HCT116 (cell line): ENCODE measurements at regions not wholly inside any gene's neighbourhood (a gene's known extent, or its start where the extent isn't known, plus 50 kb on each side); places are given as distances from the start of the nearest gene placed in this dataset.

ENCODE experiments used
- ATAC-seq: fragments of 200-7000 bp; cut with Tn5 transposase; 2 replicates; pipeline ENCODE4 v1.9.1; 2020; ENCODE audit warnings: mild to moderate bottlenecking, moderate library complexity
- BruUV-seq: library from RNA; stranded (reverse); fragments of 400-500 nt; replicated peaks from 2 replicates; lab custom pipeline; 2021; lab: Mats Ljungman, UMichigan
- CTCF ChIA-PET: fragments of 300-600 bp; sonication (Branson Sonifier 250); formaldehyde crosslinking; loops from one replicate; lab custom pipeline; 2021; ENCODE audit warnings: antibody characterized with exemption; lab: Charles Lee
- POLR2A ChIA-PET: fragments of 300-600, 350-600 bp; sonication (Branson Sonifier 250); formaldehyde crosslinking; loops from one replicate; lab custom pipeline; 2021; ENCODE audit warnings: antibody characterized with exemption; lab: Charles Lee
- RAD21 ChIA-PET, 2 experiments: fragments of 300-600 bp; sonication (Branson Sonifier 250); formaldehyde crosslinking; loops; one replicate each; lab custom pipeline; 2023; ENCODE audit warnings: low total read pairs in 2 of 2; ENCODE audit not compliant: uncharacterized antibody in 2 of 2, unreplicated experiment in 2 of 2, low non-redundant PET in 1 of 2; lab: Charles Lee
- DNase-seq: peaks from one replicate; pipeline ENCODE4 v3.0.0-alpha.2; 2010; ENCODE audit warnings: low read depth, low spot score
- H2AFZ ChIP-seq: fragments of 200-600 bp; shearing (Covaris generic), sonication (generic); 2 replicates; pipeline ENCODE4 v1.6.1; 2017; ENCODE audit warnings: low read depth, mixed run types, mixed read lengths, antibody characterized with exemption, low read length; ENCODE audit not compliant: poor library complexity, severe bottlenecking
- H3K27ac ChIP-seq: 2 replicates; pipeline ENCODE4 v1.5.1; 2012; ENCODE audit warnings: low read depth, low read length
- H3K27me3 ChIP-seq: fragments of 200-600 bp; sonication (generic); 2 replicates; pipeline ENCODE4 v1.6.1; 2016; ENCODE audit warnings: mixed run types, low read length, mixed read lengths; ENCODE audit not compliant: insufficient read depth
- H3K36me3 ChIP-seq, 2 experiments: fragments of 200-500 bp in 1 of 2; fragments of 200-600 bp in 1 of 2; sonication (Bioruptor generic) in 1 of 2; sonication (generic) in 1 of 2; 2 replicates each; pipeline versions ENCODE4 v1.5.1 to v1.6.1; 2014 to 2016; ENCODE audit warnings: low read length in 2 of 2, inconsistent platforms in 1 of 2, mixed read lengths in 1 of 2, mixed run types in 1 of 2; ENCODE audit not compliant: insufficient read depth in 2 of 2, control insufficient read depth in 1 of 2
- H3K4me1 ChIP-seq, 2 experiments: fragments of 200-600 bp in 1 of 2; sonication (generic) in 1 of 2; 2 replicates each; pipeline versions ENCODE4 v1.5.1 to v1.6.1; 2012 to 2017; ENCODE audit warnings: low read length in 2 of 2, inconsistent platforms in 1 of 2, mild to moderate bottlenecking in 1 of 2, mixed read lengths in 1 of 2, mixed run types in 1 of 2, moderate library complexity in 1 of 2; ENCODE audit not compliant: insufficient read depth in 2 of 2, control insufficient read depth in 1 of 2
- H3K4me2 ChIP-seq: fragments of 200-600 bp; sonication (generic); 2 replicates; pipeline ENCODE4 v1.6.1; 2017; ENCODE audit warnings: mixed run types, low read length, mixed read lengths
- H3K4me3 ChIP-seq, 2 experiments: fragments of 200-600 bp in 1 of 2; sonication (generic) in 1 of 2; replicated peaks in 1 of 2; 2 replicates each; pipeline ENCODE4 v1.5.1; 2011 to 2016; ENCODE audit warnings: low read length in 2 of 2, control low read depth in 1 of 2, low read depth in 1 of 2, mild to moderate bottlenecking in 1 of 2, mixed read lengths in 1 of 2, mixed run types in 1 of 2
- H3K79me2 ChIP-seq: fragments of 200-600 bp; sonication (generic); 2 replicates; pipeline ENCODE4 v1.6.1; 2017; ENCODE audit warnings: mild to moderate bottlenecking, mixed run types, low read length, moderate library complexity, mixed read lengths; ENCODE audit not compliant: insufficient read depth
- H3K9ac ChIP-seq: fragments of 200-600 bp; sonication (generic); 2 replicates; pipeline ENCODE4 v1.6.1; 2016; ENCODE audit warnings: low read length, mixed read lengths
- H3K9me2 ChIP-seq: fragments of 200-600 bp; sonication (generic), shearing (Covaris generic); 2 replicates; pipeline ENCODE4 v1.6.1; 2017; ENCODE audit warnings: mixed run types, mild to moderate bottlenecking, moderate library complexity; ENCODE audit not compliant: insufficient read depth
- H3K9me3 ChIP-seq, 2 experiments: fragments of 200-500 bp in 1 of 2; fragments of 200-600 bp in 1 of 2; sonication (Bioruptor generic) in 1 of 2; sonication (generic) in 1 of 2; 2 replicates each; pipeline ENCODE4 v1.6.1; 2014 to 2017; ENCODE audit warnings: low read length in 2 of 2, mixed read lengths in 2 of 2, inconsistent platforms in 1 of 2, low read depth in 1 of 2, mild to moderate bottlenecking in 1 of 2, mixed run types in 1 of 2, moderate library complexity in 1 of 2; ENCODE audit not compliant: control insufficient read depth in 1 of 2, insufficient read depth in 1 of 2
- H4K20me1 ChIP-seq: fragments of 200-600 bp; sonication (generic), shearing (Covaris generic); 2 replicates; pipeline ENCODE4 v1.6.1; 2017; ENCODE audit warnings: mixed run types, mild to moderate bottlenecking, moderate library complexity; ENCODE audit not compliant: insufficient read depth
- CBX3 ChIP-seq: IDR thresholded peaks from 2 replicates; pipeline ENCODE4 v1.6.1; 2012; ENCODE audit warnings: low read depth
- CEBPB ChIP-seq: IDR thresholded peaks from 2 replicates; pipeline ENCODE4 v1.6.1; 2012; ENCODE audit warnings: low read depth
- CTCF ChIP-seq, 3 experiments: fragments of 200-600 bp in 1 of 3; sonication (generic) in 1 of 3; IDR thresholded peaks in 2 of 3; conservative IDR thresholded peaks in 1 of 3; 2 replicates each; pipeline ENCODE4 v1.5.1; 2012 to 2017; ENCODE audit warnings: low read depth in 2 of 3, low read length in 2 of 3, antibody characterized with exemption in 1 of 3, borderline replicate concordance in 1 of 3, control low read depth in 1 of 3, mild to moderate bottlenecking in 1 of 3, mixed read lengths in 1 of 3, mixed run types in 1 of 3, moderate library complexity in 1 of 3; ENCODE audit not compliant: insufficient read depth in 1 of 3
- EGR1 ChIP-seq: IDR thresholded peaks from 2 replicates; pipeline ENCODE4 v1.6.1; 2012; ENCODE audit warnings: low read depth
- ELF1 ChIP-seq: IDR thresholded peaks from 2 replicates; pipeline ENCODE4 v1.6.1; 2012; ENCODE audit warnings: low read depth, borderline replicate concordance
- EZH2 ChIP-seq: fragments of 200-600 bp; sonication (generic); IDR thresholded peaks from 2 replicates; pipeline ENCODE4 v1.6.1; 2017; ENCODE audit warnings: antibody characterized with exemption, mixed run types
- EZH2phosphoT487 ChIP-seq: fragments of 200-600 bp; IDR thresholded peaks from 2 replicates; pipeline ENCODE4 v1.6.1; 2018; ENCODE audit warnings: antibody characterized with exemption, borderline replicate concordance
- FOSL1 ChIP-seq: IDR thresholded peaks from 2 replicates; pipeline ENCODE4 v1.6.1; 2012; ENCODE audit warnings: low read depth
- MAX ChIP-seq: IDR thresholded peaks from 2 replicates; pipeline ENCODE4 v1.6.1; 2012
- POLR2A ChIP-seq: IDR thresholded peaks from 2 replicates; pipeline ENCODE4 v1.7.0; 2011; ENCODE audit warnings: borderline replicate concordance; ENCODE audit not compliant: insufficient read depth, insufficient read length; ENCODE audit errors: extremely low read depth
- POLR2AphosphoS5 ChIP-seq: IDR thresholded peaks from 2 replicates; pipeline ENCODE4 v1.6.1; 2011; ENCODE audit warnings: mild to moderate bottlenecking, low read depth, low read length, moderate library complexity
- RAD21 ChIP-seq: IDR thresholded peaks from 2 replicates; pipeline ENCODE4 v1.6.1; 2012; ENCODE audit warnings: low read depth, mild to moderate bottlenecking
- SRF ChIP-seq: IDR thresholded peaks from 2 replicates; pipeline ENCODE4 v1.6.1; 2012; ENCODE audit warnings: low read depth
- TCF7L2 ChIP-seq: IDR thresholded peaks from 2 replicates; pipeline ENCODE4 v1.7.0; 2011; ENCODE audit warnings: borderline replicate concordance, inconsistent platforms; ENCODE audit not compliant: insufficient read depth, insufficient read length; ENCODE audit errors: extremely low read depth
- ZFX ChIP-seq: fragments of 450-650 bp; IDR thresholded peaks from 2 replicates; pipeline ENCODE4 v1.6.1; 2017
- ZNF274 ChIP-seq: fragments of 200-500 bp; sonication (Bioruptor generic); IDR thresholded peaks from 2 replicates; pipeline ENCODE4 v1.6.1; 2014; ENCODE audit warnings: mild to moderate bottlenecking, low read depth, low read length, inconsistent platforms
- intact Hi-C: fragments of 100-400 bp; cut with micrococcal nuclease; formaldehyde crosslinking; loops from 2 replicates; pipeline ENCODE4 v1.10.0; 2022
- TF ChIP-seq, protein P1 (sequence below): IDR thresholded peaks from 2 replicates; pipeline ENCODE4 v1.6.1; 2012; ENCODE audit warnings: low read depth
- TF ChIP-seq, protein P2 (sequence below): IDR thresholded peaks from 2 replicates; pipeline ENCODE4 v1.6.1; 2011; ENCODE audit warnings: mild to moderate bottlenecking, low read length, moderate library complexity; ENCODE audit not compliant: insufficient replicate concordance; ENCODE audit errors: extremely low read depth

- 0 out of 4 replicates have a peak, but pooled peaks cover 0 to 5% of the 10 kb centered on the region in 2 experiments for H3K36me3 ChIP-seq
- H3K27me3 ChIP-seq = no peaks in the 10 kb centered on the region
- H3K79me2 ChIP-seq = no peaks in the 10 kb centered on the region
- no peak overlapping the region for H3K4me3 ChIP-seq
- H3K4me2 ChIP-seq = no peak overlapping the region
- ChIA-PET RAD21 (no interaction called here), CTCF (no interaction called here), POLR2A (interaction anchor here (0.5 kb wide), 1 partner anchor 214 kb away, joined by 3 read pairs; no protein-coding TSS in a partner anchor)
- no peak overlapping the region for H3K27ac ChIP-seq
- H3K4me1 ChIP-seq = peaks cover 20 to 42% of the 10 kb centered on the region in 2 experiments
- intact Hi-C loops = loop anchor here (10.0 kb wide), 1 partner anchor 663 kb away; no protein-coding TSS in a partner anchor
- H4K20me1 ChIP-seq = no peaks in the 10 kb centered on the region
- peak overlapping the region; percentile 38 for H2AFZ ChIP-seq
- DNase-seq (no peak), ATAC-seq (no peak)
- BruUV-seq = no TSS peak
- no peak overlapping the region for H3K9ac ChIP-seq
- no peaks in the 10 kb centered on the region for H3K9me3 ChIP-seq
- TF ChIP-seq FOSL1 (no peak), RAD21 (no peak), POLR2A (no peak), POLR2AphosphoS5 (no peak), EZH2 (no peak), EZH2phosphoT487 (no peak), SRF (no peak), CTCF (IDR thresholded peaks at IDR 0.05 in 2 of 3, conservative IDR thresholded peaks at IDR 0.05 in 1 of 3; ENCODE audit: borderline replicate concordance in 1 of 3, insufficient read depth in 1 of 3, low read depth in 2 of 3, low read length in 2 of 3) (no peak), CBX3 (no peak), EGR1 (no peak), ZNF274 (no peak), TCF7L2 (no peak), CEBPB (no peak), ELF1 (no peak), MAX (no peak), ZFX (no peak)
- TF ChIP-seq, protein P1, sequence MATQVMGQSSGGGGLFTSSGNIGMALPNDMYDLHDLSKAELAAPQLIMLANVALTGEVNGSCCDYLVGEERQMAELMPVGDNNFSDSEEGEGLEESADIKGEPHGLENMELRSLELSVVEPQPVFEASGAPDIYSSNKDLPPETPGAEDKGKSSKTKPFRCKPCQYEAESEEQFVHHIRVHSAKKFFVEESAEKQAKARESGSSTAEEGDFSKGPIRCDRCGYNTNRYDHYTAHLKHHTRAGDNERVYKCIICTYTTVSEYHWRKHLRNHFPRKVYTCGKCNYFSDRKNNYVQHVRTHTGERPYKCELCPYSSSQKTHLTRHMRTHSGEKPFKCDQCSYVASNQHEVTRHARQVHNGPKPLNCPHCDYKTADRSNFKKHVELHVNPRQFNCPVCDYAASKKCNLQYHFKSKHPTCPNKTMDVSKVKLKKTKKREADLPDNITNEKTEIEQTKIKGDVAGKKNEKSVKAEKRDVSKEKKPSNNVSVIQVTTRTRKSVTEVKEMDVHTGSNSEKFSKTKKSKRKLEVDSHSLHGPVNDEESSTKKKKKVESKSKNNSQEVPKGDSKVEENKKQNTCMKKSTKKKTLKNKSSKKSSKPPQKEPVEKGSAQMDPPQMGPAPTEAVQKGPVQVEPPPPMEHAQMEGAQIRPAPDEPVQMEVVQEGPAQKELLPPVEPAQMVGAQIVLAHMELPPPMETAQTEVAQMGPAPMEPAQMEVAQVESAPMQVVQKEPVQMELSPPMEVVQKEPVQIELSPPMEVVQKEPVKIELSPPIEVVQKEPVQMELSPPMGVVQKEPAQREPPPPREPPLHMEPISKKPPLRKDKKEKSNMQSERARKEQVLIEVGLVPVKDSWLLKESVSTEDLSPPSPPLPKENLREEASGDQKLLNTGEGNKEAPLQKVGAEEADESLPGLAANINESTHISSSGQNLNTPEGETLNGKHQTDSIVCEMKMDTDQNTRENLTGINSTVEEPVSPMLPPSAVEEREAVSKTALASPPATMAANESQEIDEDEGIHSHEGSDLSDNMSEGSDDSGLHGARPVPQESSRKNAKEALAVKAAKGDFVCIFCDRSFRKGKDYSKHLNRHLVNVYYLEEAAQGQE = no peak
- TF ChIP-seq, protein P2, sequence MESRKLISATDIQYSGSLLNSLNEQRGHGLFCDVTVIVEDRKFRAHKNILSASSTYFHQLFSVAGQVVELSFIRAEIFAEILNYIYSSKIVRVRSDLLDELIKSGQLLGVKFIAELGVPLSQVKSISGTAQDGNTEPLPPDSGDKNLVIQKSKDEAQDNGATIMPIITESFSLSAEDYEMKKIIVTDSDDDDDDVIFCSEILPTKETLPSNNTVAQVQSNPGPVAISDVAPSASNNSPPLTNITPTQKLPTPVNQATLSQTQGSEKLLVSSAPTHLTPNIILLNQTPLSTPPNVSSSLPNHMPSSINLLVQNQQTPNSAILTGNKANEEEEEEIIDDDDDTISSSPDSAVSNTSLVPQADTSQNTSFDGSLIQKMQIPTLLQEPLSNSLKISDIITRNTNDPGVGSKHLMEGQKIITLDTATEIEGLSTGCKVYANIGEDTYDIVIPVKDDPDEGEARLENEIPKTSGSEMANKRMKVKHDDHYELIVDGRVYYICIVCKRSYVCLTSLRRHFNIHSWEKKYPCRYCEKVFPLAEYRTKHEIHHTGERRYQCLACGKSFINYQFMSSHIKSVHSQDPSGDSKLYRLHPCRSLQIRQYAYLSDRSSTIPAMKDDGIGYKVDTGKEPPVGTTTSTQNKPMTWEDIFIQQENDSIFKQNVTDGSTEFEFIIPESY = no peak
- no peaks in the 10 kb centered on the region for H3K9me2 ChIP-seq
These were observed 584.2 kb upstream of the DPPA4 start for GRCh38 chr3:109921509-109921908.
